Transverse colon (tissue), 4 donors: ENCODE measurements at regions not wholly inside any gene's neighbourhood (a gene's known extent, or its start where the extent isn't known, plus 50 kb on each side); places are given as distances from the start of the nearest gene placed in this dataset.

Experiments
- DNase-seq: peaks from one replicate; pipeline ENCODE4 v3.0.0-alpha.2; 2019
- H3K27ac ChIP-seq, 4 donors: fragments of 200-600 bp; sonication (generic); 2 replicates each; pipeline ENCODE4 v1.5.1; 2016 to 2018; ENCODE audit warnings: inconsistent platforms in 4 of 4
- H3K27me3 ChIP-seq: fragments of 200-600 bp; sonication (generic); 2 replicates; pipeline ENCODE4 v1.5.1; 2017; ENCODE audit warnings: inconsistent platforms
- H3K36me3 ChIP-seq, 4 donors: fragments of 200-600 bp; sonication (generic); 2 replicates each; pipeline ENCODE4 v1.5.1; 2017 to 2019; ENCODE audit warnings: inconsistent platforms in 4 of 4
- H3K4me1 ChIP-seq, 4 donors: fragments of 200-600 bp; sonication (generic); 2 replicates each; pipeline ENCODE4 v1.5.1; 2017 to 2020; ENCODE audit warnings: inconsistent platforms in 4 of 4
- H3K4me3 ChIP-seq, 4 donors: fragments of 200-600 bp; sonication (generic); 1 replicate in 1 of 4; 2 replicates in 3 of 4; pipeline versions ENCODE4 v1.5.1 to v1.6.1; 2017 to 2019; ENCODE audit warnings: inconsistent platforms in 4 of 4
- H3K9me3 ChIP-seq, 2 donors: fragments of 200-600 bp; sonication (generic); 2 replicates each; pipeline ENCODE4 v1.5.1; 2017 to 2019; ENCODE audit warnings: inconsistent platforms in 2 of 2
- CTCF ChIP-seq, 5 experiments: fragments of 200-600 bp in 3 of 5; fragments of 450-650 bp in 2 of 5; sonication (generic) in 3 of 5; IDR thresholded peaks; 1 replicate in 2 of 5; 2 replicates in 3 of 5; pipeline ENCODE4 v1.5.1; 2016 to 2017; ENCODE audit warnings: antibody characterized with exemption in 5 of 5, inconsistent platforms in 3 of 5, mild to moderate bottlenecking in 2 of 5, moderate library complexity in 1 of 5
- EP300 ChIP-seq: sonication (generic); formaldehyde crosslinking; IDR thresholded peaks from one replicate; pipeline ENCODE4 v1.6.1; 2017; ENCODE audit warnings: antibody characterized with exemption, low read depth
- POLR2A ChIP-seq: fragments of 450-650 bp; IDR thresholded peaks from one replicate; pipeline ENCODE4 v1.6.1; 2016; ENCODE audit warnings: antibody characterized with exemption, mild to moderate bottlenecking, moderate library complexity
- POLR2AphosphoS5 ChIP-seq, 3 donors: sonication (generic); formaldehyde crosslinking; IDR thresholded peaks; one replicate each; pipeline ENCODE4 v1.6.1; 2016; ENCODE audit warnings: antibody characterized with exemption in 3 of 3
- WGBS, 2 donors: methylation state at CpG; one replicate each; pipeline ENCODE4 v1.1.5; 2018; ENCODE audit warnings: low coverage in 1 of 2; 5-methylcytosine and 5-hydroxymethylcytosine counted together
- in situ Hi-C, 4 donors: fragments of 200-750 bp; cut with MboI; loops; one replicate each; pipeline versions ENCODE4 v1.15.0 to v1.15.1; 2017; ENCODE audit warnings: low sequenced_read_pairs in 3 of 4, low pct_ligation_motif_present in 1 of 4, low pct_unique_long_range_greater_than_20kb in 1 of 4
- intact Hi-C: fragments of 100-400 bp; cut with DNase I; formaldehyde crosslinking; loops from one replicate; pipeline ENCODE4 v1.15.1; 2023; ENCODE audit warnings: low total_unique reads

- H3K27me3 ChIP-seq = no peaks in the 10 kb centered on the region
- WGBS, 2 donors = 93 to 95% methylated on average over 2 of the region's 2 CpGs
- H3K9me3 ChIP-seq = peaks cover 0 to 3% of the 10 kb centered on the region in 2 donors
- DNase-seq = no peak
- in situ Hi-C loops (loop anchor here in 2 of 4 donors (25.0 kb wide), 1 partner anchor 414 kb away; no protein-coding TSS in a partner anchor), intact Hi-C loops (no loop called here)
- H3K27ac ChIP-seq = no peak overlapping the region
- H3K4me1 ChIP-seq = no peaks in the 10 kb centered on the region
- no peaks in the 10 kb centered on the region for H3K36me3 ChIP-seq
- H3K4me3 ChIP-seq = no peak overlapping the region
- TF ChIP-seq POLR2A (no peak), POLR2AphosphoS5 (IDR thresholded peaks at IDR 0.05) (no peak), CTCF (IDR thresholded peaks at IDR 0.05) (no peak), EP300 (no peak)
Measured at GRCh38 chr3:176926688-176927087, 270.6 kb downstream of the TBL1XR1 start.

- WGBS, 2 donors = 70 to 82% methylated on average over 2 to 3 of the region's 3 CpGs
- intact Hi-C loops (no loop called here), in situ Hi-C loops (loop anchor here in 2 of 4 donors (25.0 kb wide), 1 partner anchor 414 kb away; no protein-coding TSS in a partner anchor)
- H3K27me3 ChIP-seq = no peaks in the 10 kb centered on the region
- no peak overlapping the region for H3K27ac ChIP-seq
- no peaks in the 10 kb centered on the region for H3K36me3 ChIP-seq
- H3K4me1 ChIP-seq = no peaks in the 10 kb centered on the region
- no peak for TF ChIP-seq EP300
- peaks cover 0 to 3% of the 10 kb centered on the region in 2 donors for H3K9me3 ChIP-seq
- H3K4me3 ChIP-seq = no peak overlapping the region
- no peak for DNase-seq
Measured at GRCh38 chr3:176926034-176926433, 271.2 kb downstream of the TBL1XR1 start.

GRCh38 chr3:176920766-176921160, 276.5 kb downstream of the TBL1XR1 start:
- WGBS, 2 donors = 54 to 55% methylated on average over 2 to 5 of the region's 5 CpGs

GRCh38 chr3:176919836-176920765, 277.2 kb downstream of the TBL1XR1 start:
- Histone ChIP-seq H3K27me3 (no peaks in the 10 kb centered on the region), H3K36me3 (no peaks in the 10 kb centered on the region), H3K9me3 (peaks cover 0 to 3% of the 10 kb centered on the region in 2 donors), H3K4me1 (peaks cover 0 to 3% (median 0%) of the 10 kb centered on the region in 4 donors), H3K27ac (no peak overlapping the region), H3K4me3 (no peak overlapping the region)
- TF ChIP-seq EP300 (no peak), CTCF (IDR thresholded peaks at IDR 0.05) (no peak), POLR2A (no peak), POLR2AphosphoS5 (IDR thresholded peaks at IDR 0.05) (no peak)
- in situ Hi-C loops = no loop called here
- 75 to 84% methylated on average over 8 to 11 of the region's 11 CpGs for WGBS, 2 donors
- intact Hi-C loops = no loop called here
- DNase-seq = no peak

More at GRCh38 chr3:176920766-176921160, 276.5 kb downstream of the TBL1XR1 start:
- intact Hi-C loops (no loop called here), in situ Hi-C loops (no loop called here)
- TF ChIP-seq POLR2A = no peak
- no peak for TF ChIP-seq CTCF (IDR thresholded peaks at IDR 0.05)
- TF ChIP-seq POLR2AphosphoS5 (IDR thresholded peaks at IDR 0.05) = no peak
- no peak for TF ChIP-seq EP300
- DNase-seq = no peak
- H3K4me3 ChIP-seq = no peak overlapping the region
- H3K27me3 ChIP-seq = no peaks in the 10 kb centered on the region
- H3K27ac ChIP-seq = no peak overlapping the region
- H3K4me1 ChIP-seq = peaks cover 0 to 3% (median 0%) of the 10 kb centered on the region in 4 donors
- H3K9me3 ChIP-seq = peaks cover 0 to 3% of the 10 kb centered on the region in 2 donors
- no peaks in the 10 kb centered on the region for H3K36me3 ChIP-seq
